ENCODE measurements at regions not wholly inside any gene's neighbourhood (a gene's known extent, or its start where the extent isn't known, plus 50 kb on each side); places are given as distances from the start of the nearest gene placed in this dataset.

DNA sequence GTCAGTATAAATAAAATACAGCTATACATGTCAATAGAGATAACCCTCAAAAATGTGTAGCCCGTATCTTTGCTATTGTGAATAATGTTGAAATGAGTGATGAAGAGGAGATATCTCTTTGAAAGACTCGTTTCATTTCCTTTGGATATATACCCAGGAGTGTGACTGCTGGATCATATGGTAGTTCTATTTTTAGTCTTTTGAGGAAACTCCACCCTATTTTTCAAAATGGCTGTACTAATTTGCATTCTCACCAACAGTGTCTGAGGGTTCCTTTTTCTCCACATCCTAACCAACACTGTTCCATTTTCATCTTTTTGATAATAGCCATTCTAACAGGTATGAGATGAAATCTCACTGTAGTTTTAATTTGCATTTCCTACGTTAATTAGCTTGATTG, 237.5 kb upstream of the GBE1 start:
- no peak overlapping the region for H2AFZ ChIP-seq (ENCODE audit: low read length)
- no peaks in the 10 kb centered on the region for H3F3A ChIP-seq (ENCODE audit: insufficient read depth, low read length)
- H3K4me2 ChIP-seq (ENCODE audit: low read depth, low read length), result no peak overlapping the region
- no peak overlapping the region for H3K27ac ChIP-seq (ENCODE audit: low read length)
- no peaks in the 10 kb centered on the region for H3K36me3 ChIP-seq (replicated peaks; ENCODE audit: insufficient read depth, low read length)
- no peak for DNase-seq
- no peak overlapping the region for H3K4me3 ChIP-seq (ENCODE audit: low read length)
- no peaks in the 10 kb centered on the region for H3K9me2 ChIP-seq (replicated peaks; ENCODE audit: insufficient read depth, low read length)
- no peaks in the 10 kb centered on the region for H4K20me1 ChIP-seq (ENCODE audit: insufficient read depth, low read length)
- no peaks in the 10 kb centered on the region for H3K79me2 ChIP-seq (ENCODE audit: low read length)
- no peaks in the 10 kb centered on the region for H3K9me3 ChIP-seq (replicated peaks; ENCODE audit: insufficient read depth, low read length)
- no peaks in the 10 kb centered on the region for H3K4me1 ChIP-seq (ENCODE audit: low read length)
- no peak overlapping the region for H3K9ac ChIP-seq (ENCODE audit: low read length)
- no peaks in the 10 kb centered on the region for H3K27me3 ChIP-seq (replicated peaks; ENCODE audit: insufficient read depth, low read length)
- no peak for TF ChIP-seq EZH2 (optimal IDR thresholded peaks at IDR 0.05; ENCODE audit: low read depth, low read length)
- TF ChIP-seq, protein P1, sequence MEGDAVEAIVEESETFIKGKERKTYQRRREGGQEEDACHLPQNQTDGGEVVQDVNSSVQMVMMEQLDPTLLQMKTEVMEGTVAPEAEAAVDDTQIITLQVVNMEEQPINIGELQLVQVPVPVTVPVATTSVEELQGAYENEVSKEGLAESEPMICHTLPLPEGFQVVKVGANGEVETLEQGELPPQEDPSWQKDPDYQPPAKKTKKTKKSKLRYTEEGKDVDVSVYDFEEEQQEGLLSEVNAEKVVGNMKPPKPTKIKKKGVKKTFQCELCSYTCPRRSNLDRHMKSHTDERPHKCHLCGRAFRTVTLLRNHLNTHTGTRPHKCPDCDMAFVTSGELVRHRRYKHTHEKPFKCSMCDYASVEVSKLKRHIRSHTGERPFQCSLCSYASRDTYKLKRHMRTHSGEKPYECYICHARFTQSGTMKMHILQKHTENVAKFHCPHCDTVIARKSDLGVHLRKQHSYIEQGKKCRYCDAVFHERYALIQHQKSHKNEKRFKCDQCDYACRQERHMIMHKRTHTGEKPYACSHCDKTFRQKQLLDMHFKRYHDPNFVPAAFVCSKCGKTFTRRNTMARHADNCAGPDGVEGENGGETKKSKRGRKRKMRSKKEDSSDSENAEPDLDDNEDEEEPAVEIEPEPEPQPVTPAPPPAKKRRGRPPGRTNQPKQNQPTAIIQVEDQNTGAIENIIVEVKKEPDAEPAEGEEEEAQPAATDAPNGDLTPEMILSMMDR (IDR thresholded peaks at IDR 0.05; ENCODE audit: low read length), result no peak
- TF ChIP-seq EZH2phosphoT487 (IDR thresholded peaks at IDR 0.05; ENCODE audit: low read length), result no peak

DNA sequence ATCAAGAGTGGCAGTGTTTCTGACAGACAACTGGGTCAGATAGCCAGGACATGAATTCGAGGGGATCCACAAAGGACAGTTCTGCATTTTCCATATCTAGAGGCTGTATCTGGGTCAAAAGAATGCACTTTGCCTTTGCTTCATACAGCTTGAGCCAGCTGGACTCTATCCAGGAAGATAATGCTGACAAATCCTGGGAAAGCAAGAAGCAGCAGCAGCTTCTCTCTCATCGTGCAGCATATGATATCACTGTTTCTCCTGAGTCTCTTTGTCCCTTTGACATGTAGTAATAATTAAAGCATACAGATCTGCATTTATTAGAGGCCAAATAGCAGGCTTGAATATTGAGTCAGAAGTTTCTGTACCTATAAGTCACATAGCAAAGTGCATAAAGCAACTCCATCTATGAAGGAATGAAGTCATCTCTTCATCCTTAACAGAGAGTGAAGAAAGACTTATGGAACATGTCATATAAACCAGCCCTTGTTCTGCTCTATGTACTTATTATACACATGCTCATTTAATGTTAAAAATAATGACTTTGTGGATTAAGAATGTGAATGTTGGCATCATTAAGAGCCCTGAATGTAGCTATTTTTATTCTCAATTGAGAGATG, 236.8 kb upstream of the GBE1 start:
- no peak for DNase-seq
- no peak for TF ChIP-seq EZH2phosphoT487 (IDR thresholded peaks at IDR 0.05; ENCODE audit: low read length)
- TF ChIP-seq, protein P1 (IDR thresholded peaks at IDR 0.05; ENCODE audit: low read length), result no peak
- no peak for TF ChIP-seq EZH2 (optimal IDR thresholded peaks at IDR 0.05; ENCODE audit: low read depth, low read length)
- H3K4me1 ChIP-seq (ENCODE audit: low read length), result no peaks in the 10 kb centered on the region
- H3K79me2 ChIP-seq (ENCODE audit: low read length), result no peaks in the 10 kb centered on the region
- H3K4me3 ChIP-seq (ENCODE audit: low read length), result no peak overlapping the region
- H3K27me3 ChIP-seq (replicated peaks; ENCODE audit: insufficient read depth, low read length), result no peaks in the 10 kb centered on the region
- no peaks in the 10 kb centered on the region for H3K36me3 ChIP-seq (replicated peaks; ENCODE audit: insufficient read depth, low read length)
- H4K20me1 ChIP-seq (ENCODE audit: insufficient read depth, low read length), result no peaks in the 10 kb centered on the region
- no peak overlapping the region for H3K9ac ChIP-seq (ENCODE audit: low read length)
- no peak overlapping the region for H3K4me2 ChIP-seq (ENCODE audit: low read depth, low read length)
- no peak overlapping the region for H3K27ac ChIP-seq (ENCODE audit: low read length)
- H3F3A ChIP-seq (ENCODE audit: insufficient read depth, low read length), result no peaks in the 10 kb centered on the region
- no peaks in the 10 kb centered on the region for H3K9me2 ChIP-seq (replicated peaks; ENCODE audit: insufficient read depth, low read length)
- no peak overlapping the region for H2AFZ ChIP-seq (ENCODE audit: low read length)
- no peaks in the 10 kb centered on the region for H3K9me3 ChIP-seq (replicated peaks; ENCODE audit: insufficient read depth, low read length)

DNA sequence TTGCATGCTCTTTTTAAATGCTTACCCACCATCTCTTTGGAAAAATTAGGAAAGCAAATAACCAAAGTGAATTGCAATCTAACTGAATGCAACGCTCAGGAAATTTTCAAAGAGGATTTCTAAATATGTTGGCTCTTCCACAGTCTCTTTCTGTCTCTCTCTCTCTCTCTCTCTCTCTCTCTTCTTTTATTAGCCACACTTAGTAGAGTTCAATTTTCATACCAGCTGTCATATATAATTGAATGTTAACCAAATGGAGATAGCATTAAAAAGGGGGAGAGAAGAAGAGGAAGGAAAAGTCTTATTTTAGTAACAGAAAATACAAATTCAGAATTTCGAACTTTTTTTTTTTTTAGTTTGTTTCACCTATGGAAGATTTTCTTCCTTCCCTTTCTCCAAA, 235.9 kb upstream of the GBE1 start:
- no peaks in the 10 kb centered on the region for H3K27me3 ChIP-seq (replicated peaks; ENCODE audit: insufficient read depth, low read length)
- no peak for DNase-seq
- H3K4me3 ChIP-seq (ENCODE audit: low read length), result no peak overlapping the region
- no peak overlapping the region for H3K27ac ChIP-seq (ENCODE audit: low read length)
- no peaks in the 10 kb centered on the region for H4K20me1 ChIP-seq (ENCODE audit: insufficient read depth, low read length)
- H3K4me2 ChIP-seq (ENCODE audit: low read depth, low read length), result no peak overlapping the region
- no peaks in the 10 kb centered on the region for H3K79me2 ChIP-seq (ENCODE audit: low read length)
- no peaks in the 10 kb centered on the region for H3K9me2 ChIP-seq (replicated peaks; ENCODE audit: insufficient read depth, low read length)
- H3K4me1 ChIP-seq (ENCODE audit: low read length), result no peaks in the 10 kb centered on the region
- TF ChIP-seq EZH2phosphoT487 (IDR thresholded peaks at IDR 0.05; ENCODE audit: low read length), result no peak
- no peak for TF ChIP-seq EZH2 (optimal IDR thresholded peaks at IDR 0.05; ENCODE audit: low read depth, low read length)
- TF ChIP-seq, protein P1 (IDR thresholded peaks at IDR 0.05; ENCODE audit: low read length), result no peak
- H3K9me3 ChIP-seq (replicated peaks; ENCODE audit: insufficient read depth, low read length), result no peaks in the 10 kb centered on the region
- no peaks in the 10 kb centered on the region for H3F3A ChIP-seq (ENCODE audit: insufficient read depth, low read length)
- H2AFZ ChIP-seq (ENCODE audit: low read length), result no peak overlapping the region
- no peaks in the 10 kb centered on the region for H3K36me3 ChIP-seq (replicated peaks; ENCODE audit: insufficient read depth, low read length)
- H3K9ac ChIP-seq (ENCODE audit: low read length), result no peak overlapping the region

Measured in MM.1S (cell line).